HEK293 (cell line): ENCODE measurements at regions not wholly inside any gene's neighbourhood (a gene's known extent, or its start where the extent isn't known, plus 50 kb on each side); places are given as distances from the start of the nearest gene placed in this dataset.

ENCODE experiments used
- CTCF ChIA-PET: fragments of 350-600 bp; formaldehyde crosslinking; extraction: SDS; loops from one replicate; lab custom pipeline; 2021; ENCODE audit warnings: antibody characterized with exemption; lab: Yijun Ruan, JAX
- POLR2A ChIA-PET: fragments of 300-600 bp; formaldehyde crosslinking; extraction: SDS; loops from one replicate; lab custom pipeline; 2020; ENCODE audit warnings: antibody characterized with exemption, inconsistent platforms; lab: Yijun Ruan, JAX
- H3K27ac ChIP-seq: fragments of 200-500 bp; sonication (Bioruptor generic); 2 replicates; pipeline ENCODE4 v1.5.1; 2014; ENCODE audit warnings: low read depth, low read length, control low read depth, inconsistent platforms; ENCODE audit errors: extremely low read depth
- H3K36me3 ChIP-seq, 2 experiments: fragments of 200-500 bp in 1 of 2; sonication (Bioruptor generic) in 1 of 2; 1 replicate in 1 of 2; 2 replicates in 1 of 2; pipeline ENCODE4 v1.5.1; 2014 to 2017; ENCODE audit warnings: inconsistent platforms in 2 of 2, low read length in 2 of 2; ENCODE audit not compliant: control insufficient read depth in 2 of 2, insufficient read depth in 1 of 2
- H3K4me1 ChIP-seq: fragments of 200-500 bp; sonication (Bioruptor generic); 2 replicates; pipeline ENCODE4 v1.5.1; 2014; ENCODE audit warnings: mild to moderate bottlenecking, low read length, inconsistent platforms; ENCODE audit not compliant: control insufficient read depth, insufficient read depth
- H3K4me3 ChIP-seq: 2 replicates; pipeline ENCODE4 v1.5.1; 2011; ENCODE audit warnings: low read depth, mild to moderate bottlenecking, control low read depth, low read length, moderate library complexity
- H3K9me3 ChIP-seq: fragments of 200-500 bp; sonication (Bioruptor generic); 2 replicates; pipeline ENCODE4 v1.5.1; 2014; ENCODE audit warnings: low read depth, low read length, inconsistent platforms; ENCODE audit not compliant: control insufficient read depth, insufficient read depth
- IKZF3 ChIP-seq: fragments of 450-650 bp; IDR thresholded peaks from 2 replicates; pipeline ENCODE4 v1.5.0; 2018; ENCODE audit warnings: missing biosample characterization, mild to moderate bottlenecking, missing genetic modification characterization, moderate library complexity
- PBX3 ChIP-seq: sonication (generic); formaldehyde crosslinking; IDR thresholded peaks from 2 replicates; pipeline ENCODE4 v1.8.1; 2022; ENCODE audit warnings: mild to moderate bottlenecking, moderate library complexity, missing genetic modification reagents
- REPIN1 ChIP-seq: fragments of 450-650 bp; formaldehyde crosslinking; IDR thresholded peaks from 2 replicates; pipeline ENCODE4 v1.5.1; 2017; ENCODE audit warnings: missing biosample characterization, missing genetic modification characterization, low read depth
- ZBTB8A ChIP-seq: fragments of 450-650 bp; formaldehyde crosslinking; IDR thresholded peaks from 2 replicates; pipeline ENCODE4 v1.5.1; 2016; ENCODE audit warnings: missing biosample characterization, missing genetic modification characterization
- ZNF138 ChIP-seq: fragments of 450-650 bp; formaldehyde crosslinking; IDR thresholded peaks from 2 replicates; pipeline ENCODE4 v1.5.1; 2016; ENCODE audit warnings: missing biosample characterization, missing genetic modification characterization, borderline replicate concordance
- ZNF174 ChIP-seq: fragments of 450-650 bp; formaldehyde crosslinking; IDR thresholded peaks from 2 replicates; pipeline ENCODE4 v1.5.0; 2017; ENCODE audit warnings: missing biosample characterization, mild to moderate bottlenecking, missing genetic modification characterization
- ZNF184 ChIP-seq: fragments of 450-650 bp; IDR thresholded peaks from 2 replicates; pipeline ENCODE4 v1.5.1; 2018; ENCODE audit warnings: missing biosample characterization, mild to moderate bottlenecking, missing genetic modification characterization
- ZNF341 ChIP-seq: fragments of 450-650 bp; formaldehyde crosslinking; IDR thresholded peaks from 2 replicates; pipeline ENCODE4; 2016; ENCODE audit warnings: low read depth, missing biosample characterization, missing genetic modification characterization
- ZNF423 ChIP-seq: fragments of 450-650 bp; formaldehyde crosslinking; IDR thresholded peaks from 2 replicates; pipeline ENCODE4 v1.5.1; 2016; ENCODE audit warnings: missing biosample characterization, missing genetic modification characterization
- ZNF530 ChIP-seq: fragments of 450-650 bp; formaldehyde crosslinking; IDR thresholded peaks from 2 replicates; pipeline ENCODE4 v1.5.1; 2016; ENCODE audit warnings: low read depth, missing biosample characterization, missing genetic modification characterization
- ZNF561 ChIP-seq: fragments of 450-650 bp; IDR thresholded peaks from 2 replicates; pipeline ENCODE4 v1.5.1; 2018; ENCODE audit warnings: missing biosample characterization, missing genetic modification characterization, borderline replicate concordance
- ZNF701 ChIP-seq: fragments of 450-650 bp; formaldehyde crosslinking; IDR thresholded peaks from 2 replicates; pipeline ENCODE4 v1.5.1; 2016; ENCODE audit warnings: missing biosample characterization, missing genetic modification characterization
- ZNF707 ChIP-seq: fragments of 450-650 bp; formaldehyde crosslinking; IDR thresholded peaks from 2 replicates; pipeline ENCODE4 v1.5.1; 2016; ENCODE audit warnings: missing biosample characterization, missing genetic modification characterization
- ZNF830 ChIP-seq: fragments of 450-650 bp; IDR thresholded peaks from 2 replicates; pipeline ENCODE4 v1.5.0; 2018; ENCODE audit warnings: missing biosample characterization, missing genetic modification characterization, low read depth, mild to moderate bottlenecking, moderate library complexity
- TF ChIP-seq, protein P1 (sequence below): fragments of 450-650 bp; formaldehyde crosslinking; IDR thresholded peaks from 2 replicates; pipeline ENCODE4 v1.5.1; 2016; ENCODE audit warnings: missing biosample characterization, missing genetic modification characterization
- TF ChIP-seq, protein P2 (sequence below): fragments of 450-650 bp; formaldehyde crosslinking; IDR thresholded peaks from 2 replicates; pipeline ENCODE4 v1.5.1; 2016; ENCODE audit warnings: missing biosample characterization, missing genetic modification characterization, borderline replicate concordance
- TF ChIP-seq, protein P3 (sequence below): fragments of 450-650 bp; formaldehyde crosslinking; IDR thresholded peaks from 2 replicates; pipeline ENCODE4 v1.5.1; 2016; ENCODE audit warnings: missing biosample characterization, missing genetic modification characterization
- TF ChIP-seq, protein P4 (sequence below): fragments of 450-650 bp; formaldehyde crosslinking; IDR thresholded peaks from 2 replicates; pipeline ENCODE4 v1.5.1; 2016; ENCODE audit warnings: missing biosample characterization, missing genetic modification characterization

DNA sequence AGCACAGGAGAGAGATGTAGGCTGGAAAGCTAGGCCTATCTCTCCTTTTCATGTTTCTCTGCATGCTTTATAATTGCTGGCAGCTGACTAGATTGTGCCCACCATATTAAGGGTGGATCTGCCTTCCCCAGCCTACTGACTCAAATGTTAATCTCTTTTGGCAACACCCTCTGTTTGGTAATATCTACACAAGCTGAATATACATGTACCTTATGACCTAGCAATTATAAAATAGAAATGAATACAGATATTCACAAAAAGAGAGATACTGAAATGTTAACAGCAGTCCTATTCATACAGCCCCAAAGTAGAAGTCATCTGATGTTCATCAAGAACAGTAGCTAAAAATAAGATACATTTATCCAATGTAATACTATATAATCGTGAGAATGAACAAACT lies 429.6 kb downstream of the EPM2A start:
- no peak overlapping the region for H3K27ac ChIP-seq
- H3K9me3 ChIP-seq: no peaks in the 10 kb centered on the region
- ChIA-PET POLR2A (no interaction called here), CTCF (interaction anchor here (0.7 kb wide), 1 partner anchor 10 kb away, joined by 3 read pairs; no protein-coding TSS in a partner anchor)
- no peak overlapping the region for H3K4me3 ChIP-seq
- no peaks in the 10 kb centered on the region for H3K4me1 ChIP-seq
- TF ChIP-seq PBX3 (CRISPR knock-in tag) (no peak), REPIN1 (no peak), IKZF3 (tag by site-specific recombination) (no peak), ZNF830 (no peak)
- no peaks in the 10 kb centered on the region for H3K36me3 ChIP-seq

GRCh38 chr6:145306489-145306888 lies 428.8 kb downstream of the EPM2A start:
- POLR2A ChIA-PET: no interaction called here
- no peak overlapping the region for H3K4me3 ChIP-seq
- no peak overlapping the region for H3K27ac ChIP-seq
- H3K9me3 ChIP-seq: no peaks in the 10 kb centered on the region
- H3K36me3 ChIP-seq: no peaks in the 10 kb centered on the region
- TF ChIP-seq ZNF138: no peak
- no peak for TF ChIP-seq ZNF341
- TF ChIP-seq, protein P1, sequence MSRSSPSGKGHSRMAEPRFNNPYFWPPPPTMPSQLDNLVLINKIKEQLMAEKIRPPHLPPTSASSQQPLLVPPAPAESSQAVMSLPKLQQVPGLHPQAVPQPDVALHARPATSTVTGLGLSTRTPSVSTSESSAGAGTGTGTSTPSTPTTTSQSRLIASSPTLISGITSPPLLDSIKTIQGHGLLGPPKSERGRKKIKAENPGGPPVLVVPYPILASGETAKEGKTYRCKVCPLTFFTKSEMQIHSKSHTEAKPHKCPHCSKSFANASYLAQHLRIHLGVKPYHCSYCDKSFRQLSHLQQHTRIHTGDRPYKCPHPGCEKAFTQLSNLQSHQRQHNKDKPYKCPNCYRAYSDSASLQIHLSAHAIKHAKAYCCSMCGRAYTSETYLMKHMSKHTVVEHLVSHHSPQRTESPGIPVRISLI (tag by site-specific recombination): no peak
- no peak for TF ChIP-seq ZNF561
- no peak for TF ChIP-seq ZBTB8A (tag by site-specific recombination)
- no peak for TF ChIP-seq ZNF174 (tag by site-specific recombination)
- TF ChIP-seq, protein P2, sequence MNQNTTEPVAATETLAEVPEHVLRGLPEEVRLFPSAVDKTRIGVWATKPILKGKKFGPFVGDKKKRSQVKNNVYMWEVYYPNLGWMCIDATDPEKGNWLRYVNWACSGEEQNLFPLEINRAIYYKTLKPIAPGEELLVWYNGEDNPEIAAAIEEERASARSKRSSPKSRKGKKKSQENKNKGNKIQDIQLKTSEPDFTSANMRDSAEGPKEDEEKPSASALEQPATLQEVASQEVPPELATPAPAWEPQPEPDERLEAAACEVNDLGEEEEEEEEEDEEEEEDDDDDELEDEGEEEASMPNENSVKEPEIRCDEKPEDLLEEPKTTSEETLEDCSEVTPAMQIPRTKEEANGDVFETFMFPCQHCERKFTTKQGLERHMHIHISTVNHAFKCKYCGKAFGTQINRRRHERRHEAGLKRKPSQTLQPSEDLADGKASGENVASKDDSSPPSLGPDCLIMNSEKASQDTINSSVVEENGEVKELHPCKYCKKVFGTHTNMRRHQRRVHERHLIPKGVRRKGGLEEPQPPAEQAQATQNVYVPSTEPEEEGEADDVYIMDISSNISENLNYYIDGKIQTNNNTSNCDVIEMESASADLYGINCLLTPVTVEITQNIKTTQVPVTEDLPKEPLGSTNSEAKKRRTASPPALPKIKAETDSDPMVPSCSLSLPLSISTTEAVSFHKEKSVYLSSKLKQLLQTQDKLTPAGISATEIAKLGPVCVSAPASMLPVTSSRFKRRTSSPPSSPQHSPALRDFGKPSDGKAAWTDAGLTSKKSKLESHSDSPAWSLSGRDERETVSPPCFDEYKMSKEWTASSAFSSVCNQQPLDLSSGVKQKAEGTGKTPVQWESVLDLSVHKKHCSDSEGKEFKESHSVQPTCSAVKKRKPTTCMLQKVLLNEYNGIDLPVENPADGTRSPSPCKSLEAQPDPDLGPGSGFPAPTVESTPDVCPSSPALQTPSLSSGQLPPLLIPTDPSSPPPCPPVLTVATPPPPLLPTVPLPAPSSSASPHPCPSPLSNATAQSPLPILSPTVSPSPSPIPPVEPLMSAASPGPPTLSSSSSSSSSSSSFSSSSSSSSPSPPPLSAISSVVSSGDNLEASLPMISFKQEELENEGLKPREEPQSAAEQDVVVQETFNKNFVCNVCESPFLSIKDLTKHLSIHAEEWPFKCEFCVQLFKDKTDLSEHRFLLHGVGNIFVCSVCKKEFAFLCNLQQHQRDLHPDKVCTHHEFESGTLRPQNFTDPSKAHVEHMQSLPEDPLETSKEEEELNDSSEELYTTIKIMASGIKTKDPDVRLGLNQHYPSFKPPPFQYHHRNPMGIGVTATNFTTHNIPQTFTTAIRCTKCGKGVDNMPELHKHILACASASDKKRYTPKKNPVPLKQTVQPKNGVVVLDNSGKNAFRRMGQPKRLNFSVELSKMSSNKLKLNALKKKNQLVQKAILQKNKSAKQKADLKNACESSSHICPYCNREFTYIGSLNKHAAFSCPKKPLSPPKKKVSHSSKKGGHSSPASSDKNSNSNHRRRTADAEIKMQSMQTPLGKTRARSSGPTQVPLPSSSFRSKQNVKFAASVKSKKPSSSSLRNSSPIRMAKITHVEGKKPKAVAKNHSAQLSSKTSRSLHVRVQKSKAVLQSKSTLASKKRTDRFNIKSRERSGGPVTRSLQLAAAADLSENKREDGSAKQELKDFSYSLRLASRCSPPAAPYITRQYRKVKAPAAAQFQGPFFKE (tag by site-specific recombination): no peak
- no peak for TF ChIP-seq ZNF423 (tag by site-specific recombination)
- no peak for TF ChIP-seq ZNF707 (tag by site-specific recombination)
- TF ChIP-seq ZNF530 (tag by site-specific recombination): no peak
- no peak for TF ChIP-seq ZNF830
- no peak for TF ChIP-seq ZNF184
- TF ChIP-seq, protein P3, sequence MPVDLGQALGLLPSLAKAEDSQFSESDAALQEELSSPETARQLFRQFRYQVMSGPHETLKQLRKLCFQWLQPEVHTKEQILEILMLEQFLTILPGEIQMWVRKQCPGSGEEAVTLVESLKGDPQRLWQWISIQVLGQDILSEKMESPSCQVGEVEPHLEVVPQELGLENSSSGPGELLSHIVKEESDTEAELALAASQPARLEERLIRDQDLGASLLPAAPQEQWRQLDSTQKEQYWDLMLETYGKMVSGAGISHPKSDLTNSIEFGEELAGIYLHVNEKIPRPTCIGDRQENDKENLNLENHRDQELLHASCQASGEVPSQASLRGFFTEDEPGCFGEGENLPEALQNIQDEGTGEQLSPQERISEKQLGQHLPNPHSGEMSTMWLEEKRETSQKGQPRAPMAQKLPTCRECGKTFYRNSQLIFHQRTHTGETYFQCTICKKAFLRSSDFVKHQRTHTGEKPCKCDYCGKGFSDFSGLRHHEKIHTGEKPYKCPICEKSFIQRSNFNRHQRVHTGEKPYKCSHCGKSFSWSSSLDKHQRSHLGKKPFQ (tag by site-specific recombination): no peak
- no peak for TF ChIP-seq ZNF701 (tag by site-specific recombination)
- TF ChIP-seq, protein P4, sequence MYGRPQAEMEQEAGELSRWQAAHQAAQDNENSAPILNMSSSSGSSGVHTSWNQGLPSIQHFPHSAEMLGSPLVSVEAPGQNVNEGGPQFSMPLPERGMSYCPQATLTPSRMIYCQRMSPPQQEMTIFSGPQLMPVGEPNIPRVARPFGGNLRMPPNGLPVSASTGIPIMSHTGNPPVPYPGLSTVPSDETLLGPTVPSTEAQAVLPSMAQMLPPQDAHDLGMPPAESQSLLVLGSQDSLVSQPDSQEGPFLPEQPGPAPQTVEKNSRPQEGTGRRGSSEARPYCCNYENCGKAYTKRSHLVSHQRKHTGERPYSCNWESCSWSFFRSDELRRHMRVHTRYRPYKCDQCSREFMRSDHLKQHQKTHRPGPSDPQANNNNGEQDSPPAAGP: no peak
- TF ChIP-seq, all 188 proteins: peak for 0
- H3K4me1 ChIP-seq: no peaks in the 10 kb centered on the region
- CTCF ChIA-PET: interaction anchor here (0.6 kb wide), 3 partner anchors 152 to 397 kb away, joined by 3 to 7 read pairs (median 3); no protein-coding TSS in a partner anchor
